SKM-1 (cell line): ENCODE measurements at regions not wholly inside any gene's neighbourhood (a gene's known extent, or its start where the extent isn't known, plus 50 kb on each side); places are given as distances from the start of the nearest gene placed in this dataset.

Source experiments
- DNase-seq: peaks from one replicate; lab custom pipeline; 2025; ENCODE audit not compliant: unreplicated experiment; lab: John Stamatoyannopoulos, UW

DNA sequence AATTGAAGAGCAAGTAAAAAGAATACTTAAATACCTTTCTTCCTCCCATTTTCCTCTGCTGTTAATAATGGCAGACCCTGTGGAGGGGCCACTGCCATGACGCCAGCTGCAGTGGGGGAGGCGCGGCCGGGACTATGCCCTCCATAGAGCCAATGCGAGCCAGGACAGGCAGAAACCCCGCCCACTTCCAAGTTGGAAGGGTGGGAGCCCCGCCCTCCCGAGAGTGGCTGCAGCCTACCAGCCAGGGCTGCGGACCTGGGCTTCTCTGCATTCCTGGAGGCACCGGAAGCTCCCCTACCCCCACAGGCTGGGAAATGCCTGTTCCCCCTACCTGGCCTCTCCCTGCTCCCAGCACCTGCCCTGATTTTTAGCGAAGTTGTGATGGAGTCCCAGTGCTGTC lies 439.4 kb upstream of the CDH19 start:
- no peak for DNase-seq

DNA sequence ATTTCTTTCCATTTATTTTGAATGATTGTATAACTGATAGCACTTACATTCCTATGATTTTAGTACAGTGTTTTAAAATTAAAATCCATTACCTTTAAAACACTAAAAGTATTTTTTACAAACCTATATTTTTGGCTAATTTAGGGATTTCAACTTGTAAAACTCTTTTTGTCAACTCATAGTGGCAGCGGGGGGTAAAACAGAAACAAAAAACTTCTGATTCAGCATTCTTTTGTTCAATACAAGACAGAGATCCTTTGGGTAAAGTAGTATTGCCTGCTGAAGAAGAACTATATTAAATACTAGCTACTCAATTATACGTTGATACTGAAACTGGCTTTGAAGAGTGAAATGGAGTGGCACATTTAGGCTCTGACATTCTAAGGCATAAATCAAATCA lies 437.4 kb upstream of the CDH19 start:
- no peak for DNase-seq

GRCh38 chr18:67035026-67035425 lies 431.1 kb upstream of the CDH19 start:
- no peak for DNase-seq

GRCh38 chr18:67023059-67023458 lies 419.2 kb upstream of the CDH19 start:
- DNase-seq: no peak

GRCh38 chr18:67010919-67011318 lies 407.0 kb upstream of the CDH19 start:
- DNase-seq: no peak

DNA sequence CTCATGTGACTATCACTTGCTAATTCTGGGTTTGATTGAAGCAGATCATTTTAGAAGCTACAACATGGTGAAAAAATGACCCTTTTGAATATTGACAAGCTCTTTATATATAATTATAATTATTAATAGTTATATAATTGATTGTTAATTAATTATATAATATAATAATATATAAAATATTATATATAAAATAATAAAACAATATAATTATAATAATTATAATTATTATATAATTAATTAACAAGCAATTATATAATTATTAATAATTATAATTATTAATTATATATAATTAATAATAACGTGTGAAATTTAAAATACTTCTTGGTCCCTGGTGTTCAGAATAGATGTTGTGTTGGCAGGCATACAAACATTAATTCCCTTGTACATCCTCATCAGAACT lies 404.1 kb upstream of the CDH19 start:
- DNase-seq: no peak

GRCh38 chr18:67007085-67007484 lies 403.2 kb upstream of the CDH19 start:
- DNase-seq: no peak

DNA sequence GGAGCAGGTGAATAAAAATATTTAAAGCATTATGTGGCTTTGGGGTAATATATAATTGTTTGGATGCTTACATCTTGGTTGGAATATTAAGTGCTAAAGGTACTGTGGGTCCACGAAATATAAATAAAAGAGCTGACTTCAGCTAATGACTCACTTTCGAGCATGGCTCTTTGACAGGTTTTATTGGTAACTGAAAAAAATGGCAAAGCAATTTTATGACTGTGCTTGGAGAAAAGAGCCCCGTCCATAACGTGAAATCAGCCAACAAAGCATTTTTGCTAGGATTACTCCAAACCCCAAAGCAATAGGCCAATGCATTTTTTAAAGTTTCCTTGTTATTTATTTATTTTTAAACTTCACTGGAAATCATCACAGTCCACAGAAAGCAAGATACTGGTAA lies 397.2 kb upstream of the CDH19 start:
- DNase-seq: no peak

- no peak for DNase-seq
Observed at GRCh38 chr18:66999003-66999402, 395.1 kb upstream of the CDH19 start.

DNA sequence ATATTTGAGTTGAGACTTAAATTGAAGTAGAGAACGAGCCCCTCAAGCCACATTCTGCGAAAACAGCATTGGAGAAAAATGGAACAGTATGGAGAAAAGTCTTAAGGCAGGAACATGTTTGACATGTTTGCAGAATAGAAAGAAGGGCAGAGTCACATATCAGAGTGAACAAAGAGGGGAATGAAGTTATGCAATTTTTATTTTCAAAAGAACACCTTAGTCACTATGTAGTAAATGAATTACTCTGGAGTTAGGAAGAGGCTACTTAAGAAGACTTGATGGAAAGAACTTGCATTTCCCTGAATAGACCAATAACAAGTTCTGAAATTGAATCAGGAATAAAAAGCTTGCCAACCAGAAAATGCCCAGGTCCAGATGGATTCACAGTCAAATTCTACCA lies 391.4 kb upstream of the CDH19 start:
- no peak for DNase-seq

GRCh38 chr18:66994790-66995189 lies 390.9 kb upstream of the CDH19 start:
- DNase-seq: no peak

DNA sequence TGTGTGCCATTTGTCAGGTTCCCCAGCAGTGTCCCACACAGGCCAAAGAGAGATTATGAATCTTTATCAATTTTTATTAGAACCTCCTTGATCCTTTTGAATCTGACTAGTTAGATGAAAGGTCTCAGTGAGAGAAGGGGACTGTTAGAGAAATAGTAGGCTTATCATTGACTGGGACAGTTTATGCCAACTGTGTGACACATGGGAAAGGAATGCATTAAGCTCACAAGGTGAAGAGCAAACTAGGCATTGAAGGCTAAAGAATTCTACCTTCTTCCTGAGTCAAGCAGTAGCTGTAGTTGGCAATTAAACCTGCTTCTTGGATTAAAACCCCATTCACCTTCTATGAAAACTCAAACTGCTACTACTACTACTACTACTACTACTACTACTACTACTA lies 389.6 kb upstream of the CDH19 start:
- no peak for DNase-seq

DNA sequence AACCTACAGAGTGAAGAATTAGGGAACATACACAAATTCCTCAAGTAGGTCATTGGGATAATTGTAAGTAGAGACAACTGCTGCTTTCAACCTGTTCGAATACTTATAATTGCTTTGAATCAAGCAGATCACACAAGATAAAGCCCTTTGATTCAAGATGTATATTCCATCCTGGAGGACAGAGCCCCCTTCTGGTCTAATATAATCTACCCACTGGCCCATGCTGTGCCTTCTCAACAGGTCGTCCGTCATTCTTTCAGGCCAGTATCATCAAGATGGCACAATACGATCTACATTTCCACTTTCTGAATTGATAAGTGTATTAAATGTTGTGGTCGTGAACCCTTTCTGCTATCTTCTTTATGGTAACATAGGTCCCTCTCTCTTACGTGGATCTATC lies 387.0 kb upstream of the CDH19 start:
- DNase-seq: no peak

DNA sequence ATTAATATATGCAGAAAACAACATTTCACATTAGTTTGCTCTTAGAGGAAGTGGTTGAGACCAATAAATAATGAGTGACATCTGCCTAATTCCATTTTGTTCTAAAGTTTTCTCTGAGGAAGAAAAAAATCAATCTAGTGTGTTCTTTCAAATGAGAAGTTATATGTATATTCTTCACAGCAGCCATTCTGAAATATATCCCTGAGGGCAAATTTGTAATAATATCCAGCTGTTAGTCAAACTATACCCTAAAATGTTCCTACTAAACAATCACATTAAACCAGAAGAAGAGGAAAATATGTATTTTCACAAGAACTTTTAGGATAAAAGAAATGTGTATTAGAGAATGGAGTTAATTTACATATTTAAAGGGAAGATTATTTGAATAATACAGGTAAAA lies 375.1 kb upstream of the CDH19 start:
- no peak for DNase-seq

- no peak for DNase-seq
Observed at GRCh38 chr18:66972681-66973080, 368.8 kb upstream of the CDH19 start.

DNA sequence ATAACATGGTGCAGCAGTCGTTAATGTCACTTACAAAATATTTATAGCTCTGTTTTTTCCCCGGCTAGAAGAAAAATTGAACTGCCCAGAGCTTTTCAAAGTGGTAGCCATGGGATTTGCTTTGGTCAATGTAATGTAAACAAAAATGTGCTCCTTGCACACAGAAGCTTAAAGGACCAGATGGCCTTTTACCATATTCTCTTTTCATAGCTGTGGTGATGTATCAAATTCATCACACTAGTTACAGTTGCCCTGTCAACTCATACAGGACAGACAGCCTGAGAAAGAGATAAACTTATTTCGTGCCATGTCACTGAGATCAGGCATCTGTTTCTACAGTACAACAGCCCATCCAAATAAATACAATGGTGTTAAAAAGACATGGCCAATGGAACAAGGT lies 368.1 kb upstream of the CDH19 start:
- no peak for DNase-seq

GRCh38 chr18:66966171-66966570 lies 362.3 kb upstream of the CDH19 start:
- no peak for DNase-seq

DNA sequence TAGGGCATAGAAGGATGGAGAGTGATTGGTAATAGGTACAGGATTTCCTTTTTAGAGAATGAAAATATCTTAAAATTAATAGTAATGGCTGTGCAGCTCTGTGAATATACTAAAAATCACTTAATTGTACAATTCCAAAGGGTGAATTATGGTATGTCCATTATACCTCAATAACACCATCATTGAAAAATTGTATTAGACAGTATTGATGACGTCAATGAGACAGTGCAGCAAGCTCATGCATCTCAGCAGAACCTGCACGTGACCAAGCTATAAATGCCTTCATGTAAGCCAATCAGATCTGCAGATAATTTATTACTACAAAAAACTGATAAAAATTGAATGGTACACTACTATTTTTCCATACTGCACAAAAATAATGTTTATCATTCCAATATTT lies 354.4 kb upstream of the CDH19 start:
- no peak for DNase-seq

DNA sequence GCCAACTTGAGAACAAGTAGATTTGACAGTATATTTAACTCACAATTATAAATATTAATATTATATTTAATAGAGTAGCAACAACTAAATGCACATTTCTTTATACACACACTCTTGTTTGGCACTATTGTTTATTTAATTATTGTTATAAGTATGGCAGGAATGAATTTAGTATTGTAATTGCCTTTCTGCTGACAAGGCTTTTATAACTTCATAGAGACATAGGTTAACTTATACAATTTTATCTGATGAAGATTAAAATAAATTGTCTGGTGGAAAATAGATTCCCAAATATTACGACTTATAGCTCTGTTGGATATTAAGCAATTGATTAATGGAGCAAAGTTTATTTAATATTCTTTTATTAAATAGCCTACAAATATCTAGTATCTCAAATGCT lies 347.9 kb upstream of the CDH19 start:
- no peak for DNase-seq

- DNase-seq: no peak
Observed at GRCh38 chr18:66949419-66949818, 345.5 kb upstream of the CDH19 start.

- no peak for DNase-seq
Observed at GRCh38 chr18:66937546-66937945, 333.7 kb upstream of the CDH19 start.

DNA sequence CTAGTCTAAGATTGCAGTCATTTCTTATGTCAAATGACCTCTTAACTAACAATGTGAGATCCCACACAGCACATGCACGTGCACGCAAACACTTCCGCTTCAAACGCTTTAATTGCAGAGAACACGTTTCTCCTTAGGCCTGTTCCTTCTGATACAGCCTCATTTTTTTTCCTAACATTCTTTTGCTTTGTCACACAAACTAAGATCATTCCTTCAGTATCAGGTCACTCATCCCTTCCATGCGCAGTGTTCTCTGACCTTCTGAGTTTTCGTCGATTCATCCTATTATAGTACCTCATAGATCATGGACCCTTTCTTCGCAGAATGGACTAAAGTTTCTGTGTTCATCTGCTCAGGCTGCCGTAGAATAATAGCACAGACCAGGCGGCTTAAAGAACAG lies 327.1 kb upstream of the CDH19 start:
- DNase-seq: no peak

GRCh38 chr18:66916834-66917233 lies 312.9 kb upstream of the CDH19 start:
- no peak for DNase-seq

- DNase-seq: no peak
Observed at GRCh38 chr18:66900837-66901236, 296.9 kb upstream of the CDH19 start.
